ENCODE measurements at regions not wholly inside any gene's neighbourhood (a gene's known extent, or its start where the extent isn't known, plus 50 kb on each side); places are given as distances from the start of the nearest gene placed in this dataset.

GRCh38 chr4:18840481-18840880 is 818.9 kb upstream of the LCORL start:
- CTCF ChIA-PET: no interaction called here
- intact Hi-C loops (cut with micrococcal nuclease; ENCODE audit: unreplicated experiment) (no loop called here), in situ Hi-C loops (cut with HindIII; ENCODE audit: low pct_unique_long_range_greater_than_20kb, low sequenced_read_pairs) (no loop called here)
- H3K4me1 ChIP-seq (ENCODE audit: control insufficient read depth, insufficient read depth, low read length): no peaks in the 10 kb centered on the region
- no peaks in the 10 kb centered on the region for H3K9me3 ChIP-seq (ENCODE audit: control insufficient read depth, insufficient read depth, low read depth, low read length)
- no peak overlapping the region for H3K27ac ChIP-seq (ENCODE audit: low read length)
- ATAC-seq (no peak), DNase-seq (ENCODE audit: low read depth, low spot score) (no peak)
- no peak for TF ChIP-seq CTCF (IDR thresholded peaks at IDR 0.05)
- H3K4me3 ChIP-seq (ENCODE audit: low read depth in 2 of 2, low read length in 2 of 2): no peak overlapping the region
- POLR2A ChIA-PET: no interaction called here
- no peaks in the 10 kb centered on the region for H3K27me3 ChIP-seq (ENCODE audit: control insufficient read depth, insufficient read depth, low read length)
- no TSS peak for BruUV-seq (replicated peaks)
- H3K36me3 ChIP-seq (ENCODE audit: control insufficient read depth, insufficient read depth, low read length): no peaks in the 10 kb centered on the region

DNA sequence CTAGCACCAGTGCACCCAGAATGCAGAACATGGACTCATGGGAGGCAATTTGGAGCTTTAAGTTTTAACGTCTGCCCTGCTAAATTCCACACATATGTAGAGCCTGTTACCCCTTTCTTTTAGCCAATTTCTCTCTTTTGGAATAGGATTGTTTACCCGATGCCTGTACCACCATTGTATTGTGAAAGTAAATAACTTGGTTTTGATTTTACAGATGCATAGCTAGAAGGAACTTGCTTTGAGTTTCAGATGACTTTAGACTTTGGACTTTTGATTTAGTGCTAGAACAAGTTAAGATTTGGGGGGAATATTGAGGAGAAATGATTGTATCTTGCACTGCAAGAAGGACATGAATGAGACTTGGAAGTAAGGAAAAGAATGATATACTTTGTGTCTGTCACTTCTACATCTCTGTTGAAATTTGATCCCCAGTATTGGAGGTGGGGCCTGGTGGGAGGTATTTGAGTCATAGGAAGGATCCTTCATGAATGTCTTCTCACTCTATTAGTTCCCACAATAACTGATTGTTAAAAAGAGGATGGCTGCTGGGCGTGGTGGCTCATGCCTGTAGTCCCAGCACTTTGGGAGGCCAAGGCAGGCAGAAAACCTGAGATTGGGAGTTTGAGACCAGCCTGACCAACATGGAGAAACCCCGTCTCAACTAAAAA is 794.8 kb upstream of the LCORL start:
- Histone ChIP-seq H3K27ac (ENCODE audit: low read length) (no peak overlapping the region), H3K9me3 (ENCODE audit: control insufficient read depth, insufficient read depth, low read depth, low read length) (no peaks in the 10 kb centered on the region), H3K4me3 (ENCODE audit: low read depth in 2 of 2, low read length in 2 of 2) (no peak overlapping the region), H3K4me1 (ENCODE audit: control insufficient read depth, insufficient read depth, low read length) (no peaks in the 10 kb centered on the region), H3K27me3 (ENCODE audit: control insufficient read depth, insufficient read depth, low read length) (no peaks in the 10 kb centered on the region), H3K36me3 (ENCODE audit: control insufficient read depth, insufficient read depth, low read length) (no peaks in the 10 kb centered on the region)
- ChIA-PET CTCF (no interaction called here), POLR2A (no interaction called here)
- DNase-seq (ENCODE audit: low read depth, low spot score) (no peak), ATAC-seq (no peak)
- intact Hi-C loops (cut with micrococcal nuclease; ENCODE audit: unreplicated experiment): no loop called here
- no TSS peak for BruUV-seq (replicated peaks)
- TF ChIP-seq REST (IDR thresholded peaks at IDR 0.05; ENCODE audit: insufficient read depth in 1 of 2, low read depth in 2 of 2, low read length in 1 of 2) (no peak), SIN3A (IDR thresholded peaks at IDR 0.05; ENCODE audit: borderline replicate concordance, insufficient read depth, low read depth, low read length) (no peak), TCF7L2 (IDR thresholded peaks at IDR 0.05; ENCODE audit: low read depth, low read length) (no peak), CTCF (IDR thresholded peaks at IDR 0.05) (no peak), POLR2AphosphoS5 (IDR thresholded peaks at IDR 0.05; ENCODE audit: low read depth, low read length) (no peak)
- in situ Hi-C loops (cut with HindIII; ENCODE audit: low pct_unique_long_range_greater_than_20kb, low sequenced_read_pairs): no loop called here

Measured in Panc1 (cell line).